ENCODE measurements at regions not wholly inside any gene's neighbourhood (a gene's known extent, or its start where the extent isn't known, plus 50 kb on each side); places are given as distances from the start of the nearest gene placed in this dataset.
"Not testable (repeated sequence)": the region's sequence is repeated elsewhere in the genome, so short reads cannot be mapped to it uniquely, and the experiment has no call there.

GRCh38 chr12:87441511-87441910 lies 587.7 kb downstream of the C12orf50 start:
- in situ Hi-C loops (cut with HindIII; ENCODE audit: low pct_unique_long_range_greater_than_20kb, low sequenced_read_pairs), result no loop called here
- no peak for DNase-seq (ENCODE audit: low read depth in 1 of 2, low spot score in 1 of 2)
- TF ChIP-seq JUND (IDR thresholded peaks at IDR 0.05; ENCODE audit: low read depth), result no peak

- TF ChIP-seq JUND (IDR thresholded peaks at IDR 0.05; ENCODE audit: low read depth), result peak; percentile 99
- in situ Hi-C loops (cut with HindIII; ENCODE audit: low pct_unique_long_range_greater_than_20kb, low sequenced_read_pairs), result no loop called here
- DNase-seq (ENCODE audit: low read depth in 1 of 2, low spot score in 1 of 2), result peak; percentile 8 to 95
Observed at GRCh38 chr12:87439990-87440827, 589.0 kb downstream of the C12orf50 start.

- in situ Hi-C loops (cut with HindIII; ENCODE audit: low pct_unique_long_range_greater_than_20kb, low sequenced_read_pairs), result no loop called here
- DNase-seq (ENCODE audit: low read depth in 1 of 2, low spot score in 1 of 2), result no peak
- TF ChIP-seq JUND (IDR thresholded peaks at IDR 0.05; ENCODE audit: low read depth), result no peak
Observed at GRCh38 chr12:87430444-87430843, 598.8 kb downstream of the C12orf50 start.

- in situ Hi-C loops (cut with HindIII; ENCODE audit: low pct_unique_long_range_greater_than_20kb, low sequenced_read_pairs), result no loop called here
- no peak for DNase-seq (ENCODE audit: low read depth in 1 of 2, low spot score in 1 of 2)
Observed at GRCh38 chr12:87428701-87429277, 600.4 kb downstream of the C12orf50 start.

GRCh38 chr12:87427770-87428169 lies 601.4 kb downstream of the C12orf50 start:
- no peak for TF ChIP-seq JUND (IDR thresholded peaks at IDR 0.05; ENCODE audit: low read depth)
- in situ Hi-C loops (cut with HindIII; ENCODE audit: low pct_unique_long_range_greater_than_20kb, low sequenced_read_pairs), result no loop called here
- no peak for DNase-seq (ENCODE audit: low read depth in 1 of 2, low spot score in 1 of 2)

More at GRCh38 chr12:87428701-87429277, 600.4 kb downstream of the C12orf50 start:
- no peak for TF ChIP-seq JUND (IDR thresholded peaks at IDR 0.05; ENCODE audit: low read depth)

- in situ Hi-C loops (cut with HindIII; ENCODE audit: low pct_unique_long_range_greater_than_20kb, low sequenced_read_pairs), result no loop called here
- DNase-seq (ENCODE audit: low read depth in 1 of 2, low spot score in 1 of 2), result no peak
- TF ChIP-seq JUND (IDR thresholded peaks at IDR 0.05; ENCODE audit: low read depth), result no peak
Observed at GRCh38 chr12:87425942-87426554, 603.2 kb downstream of the C12orf50 start.

- in situ Hi-C loops (cut with HindIII; ENCODE audit: low pct_unique_long_range_greater_than_20kb, low sequenced_read_pairs); DNase-seq (ENCODE audit: low read depth in 1 of 2, low spot score in 1 of 2): not testable (repeated sequence)
Observed at GRCh38 chr12:87421233-87421632, 608.0 kb downstream of the C12orf50 start.

DNA sequence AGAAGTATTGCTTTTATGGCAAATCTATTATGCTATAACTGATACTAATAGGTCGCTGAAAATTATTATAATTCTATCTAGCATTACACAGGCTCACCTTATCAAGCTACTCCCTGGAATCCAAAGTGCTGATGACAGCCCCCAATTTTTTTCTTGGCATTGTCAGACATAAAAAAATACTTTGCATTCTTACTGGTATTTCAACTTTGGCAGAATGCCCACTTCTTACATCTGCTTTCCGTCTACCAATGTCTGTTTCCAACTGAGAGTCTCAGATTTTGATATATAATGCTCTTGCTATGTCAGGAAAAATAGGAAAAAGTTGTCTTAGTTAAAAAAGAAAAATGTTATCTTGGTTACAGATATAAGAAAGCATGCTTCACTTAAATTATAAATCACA lies 615.4 kb downstream of the C12orf50 start:
- in situ Hi-C loops (cut with HindIII; ENCODE audit: low pct_unique_long_range_greater_than_20kb, low sequenced_read_pairs), result no loop called here
- DNase-seq (ENCODE audit: low read depth in 1 of 2, low spot score in 1 of 2), result no peak
- TF ChIP-seq JUND (IDR thresholded peaks at IDR 0.05; ENCODE audit: low read depth), result no peak

GRCh38 chr12:87406926-87407325 lies 622.3 kb downstream of the C12orf50 start:
- in situ Hi-C loops (cut with HindIII; ENCODE audit: low pct_unique_long_range_greater_than_20kb, low sequenced_read_pairs), result no loop called here
- DNase-seq (ENCODE audit: low read depth in 1 of 2, low spot score in 1 of 2), result no peak
- TF ChIP-seq JUND (IDR thresholded peaks at IDR 0.05; ENCODE audit: low read depth), result no peak

GRCh38 chr12:87405918-87406317 lies 623.3 kb downstream of the C12orf50 start:
- DNase-seq (ENCODE audit: low read depth in 1 of 2, low spot score in 1 of 2), result no peak
- no peak for TF ChIP-seq JUND (IDR thresholded peaks at IDR 0.05; ENCODE audit: low read depth)
- in situ Hi-C loops (cut with HindIII; ENCODE audit: low pct_unique_long_range_greater_than_20kb, low sequenced_read_pairs), result no loop called here

- in situ Hi-C loops (cut with HindIII; ENCODE audit: low pct_unique_long_range_greater_than_20kb, low sequenced_read_pairs), result not testable (repeated sequence)
Observed at GRCh38 chr12:87394168-87394567, 635.0 kb downstream of the C12orf50 start.

GRCh38 chr12:87388376-87388775 lies 640.8 kb downstream of the C12orf50 start:
- no peak for TF ChIP-seq JUND (IDR thresholded peaks at IDR 0.05; ENCODE audit: low read depth)
- in situ Hi-C loops (cut with HindIII; ENCODE audit: low pct_unique_long_range_greater_than_20kb, low sequenced_read_pairs), result no loop called here
- DNase-seq (ENCODE audit: low read depth in 1 of 2, low spot score in 1 of 2), result no peak

More at GRCh38 chr12:87394168-87394567, 635.0 kb downstream of the C12orf50 start:
- not testable (repeated sequence) for DNase-seq (ENCODE audit: low read depth in 1 of 2, low spot score in 1 of 2)

DNA sequence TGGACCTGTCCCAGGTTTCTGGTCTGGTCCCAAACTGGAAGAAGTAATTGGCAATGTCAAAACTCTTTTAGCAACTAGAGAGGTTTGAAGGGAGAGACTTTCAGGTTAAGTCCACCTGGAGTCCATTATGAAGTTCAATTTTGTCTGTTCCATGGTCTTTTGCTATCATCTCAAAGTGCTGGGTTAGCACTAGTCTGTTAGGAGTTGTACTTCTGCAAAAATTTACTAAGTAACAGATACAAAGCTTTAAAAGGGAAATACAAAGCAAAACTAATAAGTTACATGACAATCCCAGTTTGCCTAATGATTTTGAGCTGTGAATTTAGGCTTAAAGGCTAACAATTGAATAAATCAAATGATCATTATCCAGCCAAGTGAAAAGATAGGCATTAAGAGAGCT lies 643.9 kb downstream of the C12orf50 start:
- no peak for TF ChIP-seq JUND (IDR thresholded peaks at IDR 0.05; ENCODE audit: low read depth)
- in situ Hi-C loops (cut with HindIII; ENCODE audit: low pct_unique_long_range_greater_than_20kb, low sequenced_read_pairs), result no loop called here
- DNase-seq (ENCODE audit: low read depth in 1 of 2, low spot score in 1 of 2), result no peak
